CD4-positive, alpha-beta memory T cell (primary cell): ENCODE measurements at regions not wholly inside any gene's neighbourhood (a gene's known extent, or its start where the extent isn't known, plus 50 kb on each side); places are given as distances from the start of the nearest gene placed in this dataset.
A peak's percentile ranks its signal among the peaks of the same experiment; 100 is the strongest.

ENCODE experiments used
- CTCF ChIA-PET: fragments of 350-600 bp; sonication (Branson Sonifier 250); formaldehyde crosslinking; loops from one replicate; lab custom pipeline; 2021; ENCODE audit warnings: inconsistent platforms; ENCODE audit not compliant: partially characterized antibody; lab: Charles Lee
- POLR2A ChIA-PET: fragments of 350-600 bp; sonication (Branson Sonifier 250); formaldehyde crosslinking; loops from one replicate; lab custom pipeline; 2021; ENCODE audit not compliant: partially characterized antibody; lab: Charles Lee
- DNase-seq, 5 donors: peaks; one replicate each; pipeline versions ENCODE4 v3.0.0 to v3.0.0-alpha.2; 2020 to 2022; ENCODE audit warnings: mixed read lengths in 1 of 5
- H3K27ac ChIP-seq: one replicate; pipeline ENCODE4 v1.7.0; 2013; ENCODE audit warnings: low read depth, low read length
- H3K27me3 ChIP-seq: 2 replicates; pipeline ENCODE4 v1.7.0; 2013; ENCODE audit warnings: mild to moderate bottlenecking, low read length, moderate library complexity; ENCODE audit not compliant: insufficient read depth
- H3K36me3 ChIP-seq: 2 replicates; pipeline ENCODE4 v1.7.0; 2013; ENCODE audit warnings: mild to moderate bottlenecking, low read length, moderate library complexity; ENCODE audit not compliant: insufficient read depth
- H3K4me1 ChIP-seq: 2 replicates; pipeline ENCODE4 v1.7.0; 2013; ENCODE audit warnings: mild to moderate bottlenecking, low read length, moderate library complexity; ENCODE audit not compliant: insufficient read depth
- H3K4me3 ChIP-seq, 2 donors: one replicate each; pipeline ENCODE4 v1.7.0; 2013; ENCODE audit warnings: low read length in 2 of 2, mild to moderate bottlenecking in 1 of 2
- H3K9me3 ChIP-seq, 2 donors: one replicate each; pipeline ENCODE4 v1.7.0; 2013; ENCODE audit warnings: low read length in 2 of 2, control low read depth in 1 of 2; ENCODE audit not compliant: control insufficient read depth in 1 of 2
- H3K27ac Mint-ChIP-seq, 7 donors: one replicate each; pipeline ENCODE4 v1.8.0; 2020 to 2021; ENCODE audit warnings: mixed read lengths in 7 of 7, mild to moderate bottlenecking in 6 of 7, inconsistent platforms in 3 of 7, moderate library complexity in 3 of 7
- H3K27me3 Mint-ChIP-seq, 2 donors: one replicate each; pipeline ENCODE4 v1.8.0; 2020 to 2021; ENCODE audit warnings: mixed read lengths in 2 of 2
- H3K36me3 Mint-ChIP-seq, 2 donors: one replicate each; pipeline ENCODE4 v1.8.0; 2020 to 2021; ENCODE audit warnings: mixed read lengths in 2 of 2, inconsistent platforms in 1 of 2, mild to moderate bottlenecking in 1 of 2
- H3K4me1 Mint-ChIP-seq, 4 donors: one replicate each; pipeline ENCODE4 v1.8.0; 2020 to 2021; ENCODE audit warnings: mixed read lengths in 4 of 4, mild to moderate bottlenecking in 1 of 4
- H3K4me3 Mint-ChIP-seq, 8 donors: one replicate each; pipeline ENCODE4 v1.8.0; 2020 to 2021; ENCODE audit warnings: mixed read lengths in 8 of 8, mild to moderate bottlenecking in 7 of 8, moderate library complexity in 6 of 8, inconsistent platforms in 3 of 8
- H3K9me3 Mint-ChIP-seq, 8 donors: one replicate each; pipeline ENCODE4 v1.8.0; 2020 to 2021; ENCODE audit warnings: mixed read lengths in 8 of 8, mild to moderate bottlenecking in 5 of 8, inconsistent platforms in 3 of 8, moderate library complexity in 1 of 8
- intact Hi-C: fragments of 100-400 bp; cut with micrococcal nuclease; formaldehyde crosslinking; loops from one replicate; pipeline ENCODE4 v1.15.1; 2023

DNA sequence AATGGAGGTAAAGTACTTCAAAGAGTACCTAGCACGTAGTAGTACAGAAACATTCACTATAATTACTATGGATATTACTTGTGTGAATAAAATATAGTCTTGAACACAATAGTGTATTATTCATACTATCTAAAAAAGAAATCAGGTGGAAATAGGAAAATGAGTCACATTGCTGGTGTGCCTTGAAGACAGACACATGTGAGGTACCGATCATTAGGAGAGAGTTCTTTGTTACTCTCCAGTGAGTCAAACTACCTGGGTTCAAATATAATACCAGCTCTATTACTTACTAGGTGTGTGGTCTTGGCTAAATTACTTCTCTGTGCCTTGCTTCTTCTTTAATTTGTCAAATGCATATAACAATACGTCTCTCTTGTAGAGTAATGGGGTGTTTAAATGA is 50.8 kb upstream of the BEND6 start:
- Mint-ChIP-seq H3K27me3 (peaks cover 1 to 5% of the 10 kb centered on the region in 2 donors), H3K4me3 (no peak overlapping the region), H3K27ac (no peak overlapping the region), H3K4me1 (peaks cover 0 to 3% (median 0%) of the 10 kb centered on the region in 4 donors), H3K9me3 (no peaks in the 10 kb centered on the region), H3K36me3 (no peaks in the 10 kb centered on the region)
- Histone ChIP-seq H3K9me3 (no peaks in the 10 kb centered on the region), H3K4me1 (no peaks in the 10 kb centered on the region), H3K36me3 (no peaks in the 10 kb centered on the region), H3K27ac (no peak overlapping the region), H3K27me3 (no peaks in the 10 kb centered on the region), H3K4me3 (no peak overlapping the region)
- intact Hi-C loops, result loop anchor here (1.0 kb wide), 2 partner anchors 117 to 412 kb away; no protein-coding TSS in a partner anchor
- POLR2A ChIA-PET, result interaction anchor here (1.0 kb wide), 1 partner anchor 412 kb away, joined by 4 read pairs; no protein-coding TSS in a partner anchor
- CTCF ChIA-PET, result interaction anchor here (0.7 to 10.5 kb wide), 14 partner anchors 9 to 1079 kb away, joined by 3 to 333 read pairs (median 5); partner anchors contain the start of gene PRIM2
- no peak for DNase-seq

DNA sequence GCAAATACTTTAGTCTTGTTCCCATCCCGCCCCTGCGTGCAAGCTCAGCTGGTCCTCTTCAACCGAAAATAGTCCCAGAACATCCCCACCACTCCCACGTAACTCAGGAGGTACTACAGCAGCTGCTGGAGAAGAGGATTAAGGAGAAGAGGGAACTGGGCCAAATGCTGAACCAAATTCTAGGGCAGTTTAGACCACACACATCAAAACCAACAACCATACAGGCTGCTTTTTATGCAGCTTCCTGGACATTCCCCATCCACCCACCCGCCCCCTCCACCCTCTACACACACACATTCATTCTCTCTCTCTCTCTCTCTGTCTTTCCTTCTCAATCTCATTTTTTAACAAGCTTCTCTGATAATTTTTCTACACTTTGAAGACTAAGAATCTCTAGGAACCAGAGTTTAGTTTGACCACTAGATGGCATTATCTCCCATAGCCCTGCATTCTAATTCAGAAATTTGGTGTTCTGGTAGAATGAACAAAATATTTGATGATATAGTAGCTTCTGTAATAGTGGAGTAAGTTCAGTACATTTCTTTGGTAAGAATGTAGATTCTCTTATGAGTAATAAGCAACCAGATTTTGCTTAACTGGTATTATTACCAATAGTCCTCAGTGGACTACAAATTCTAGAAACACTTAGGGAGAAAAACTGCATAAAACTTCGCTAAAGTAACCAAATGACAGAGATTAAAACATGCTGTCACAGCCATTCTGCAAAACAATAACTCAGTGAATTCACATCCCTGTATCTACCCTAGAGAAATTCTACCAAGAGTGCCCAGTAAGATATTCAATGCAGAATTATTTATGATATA is 52.1 kb upstream of the BEND6 start:
- Mint-ChIP-seq H3K4me3 (peak overlapping the region in 1 of 8 donors; percentile 18), H3K36me3 (no peaks in the 10 kb centered on the region), H3K4me1 (peaks cover 0 to 3% (median 0%) of the 10 kb centered on the region in 4 donors), H3K27ac (peak overlapping the region in 1 of 7 donors; percentile 63), H3K27me3 (peaks cover 1 to 5% of the 10 kb centered on the region in 2 donors), H3K9me3 (no peaks in the 10 kb centered on the region)
- Histone ChIP-seq H3K36me3 (no peaks in the 10 kb centered on the region), H3K4me1 (no peaks in the 10 kb centered on the region), H3K4me3 (no peak overlapping the region), H3K27ac (no peak overlapping the region), H3K9me3 (no peaks in the 10 kb centered on the region), H3K27me3 (no peaks in the 10 kb centered on the region)
- intact Hi-C loops, result loop anchor here (2.0 kb wide), 1 partner anchor 422 kb away; no protein-coding TSS in a partner anchor
- DNase-seq, result peak in 4 of 5 donors; percentile 14 to 33 (median 20)
- CTCF ChIA-PET, result interaction anchor here (0.6 to 10.5 kb wide), 22 partner anchors 9 to 417 kb away, joined by 3 to 333 read pairs (median 4); partner anchors contain the start of genes PRIM2 and RAB23
- POLR2A ChIA-PET, result interaction anchor here (1.6 kb wide), 1 partner anchor 414 kb away, joined by 6 read pairs; the partner anchor contains the start of gene PRIM2

- intact Hi-C loops, result no loop called here
- H3K9me3 ChIP-seq, result no peaks in the 10 kb centered on the region
- no peaks in the 10 kb centered on the region for H3K36me3 Mint-ChIP-seq
- CTCF ChIA-PET, result interaction anchor here (1.1 to 10.5 kb wide), 6 partner anchors 10 to 428 kb away, joined by 3 to 333 read pairs (median 6); partner anchors contain the start of gene PRIM2
- peaks cover 0 to 4% of the 10 kb centered on the region in 2 donors for H3K27me3 Mint-ChIP-seq
- H3K4me1 Mint-ChIP-seq, result peaks cover 0 to 3% (median 0%) of the 10 kb centered on the region in 4 donors
- no peak overlapping the region for H3K27ac ChIP-seq
- DNase-seq, result no peak
- H3K27me3 ChIP-seq, result no peaks in the 10 kb centered on the region
- H3K36me3 ChIP-seq, result no peaks in the 10 kb centered on the region
- H3K4me3 ChIP-seq, result no peak overlapping the region
- POLR2A ChIA-PET, result no interaction called here
- no peak overlapping the region for H3K4me3 Mint-ChIP-seq
- no peaks in the 10 kb centered on the region for H3K9me3 Mint-ChIP-seq
- H3K27ac Mint-ChIP-seq, result no peak overlapping the region
- no peaks in the 10 kb centered on the region for H3K4me1 ChIP-seq
Measured at GRCh38 chr6:56900784-56901183, 54.1 kb upstream of the BEND6 start.

DNA sequence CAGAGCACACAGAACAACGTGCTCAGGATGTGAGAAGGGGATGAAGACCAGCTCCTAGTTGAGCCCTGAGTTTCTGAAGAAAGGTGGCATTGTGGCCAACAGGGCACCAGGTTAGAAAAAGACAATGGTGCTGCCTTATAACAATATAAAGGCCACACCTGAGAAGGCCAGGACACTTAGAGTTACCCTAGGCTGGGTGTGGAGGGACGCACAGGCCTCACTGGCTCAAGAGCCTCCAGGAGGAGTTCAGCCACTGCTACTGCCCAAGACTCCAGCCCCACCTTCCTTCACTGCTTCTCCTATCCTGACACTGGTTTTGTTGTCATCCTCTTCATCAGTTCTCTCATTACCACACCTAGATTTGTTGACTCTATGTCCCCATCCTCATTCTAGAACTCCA is 55.2 kb upstream of the BEND6 start:
- peak overlapping the region in 1 of 8 donors; percentile 38 for H3K4me3 Mint-ChIP-seq
- H3K4me1 ChIP-seq, result no peaks in the 10 kb centered on the region
- H3K36me3 Mint-ChIP-seq, result no peaks in the 10 kb centered on the region
- intact Hi-C loops, result no loop called here
- no peaks in the 10 kb centered on the region for H3K27me3 ChIP-seq
- H3K27ac ChIP-seq, result no peak overlapping the region
- H3K9me3 ChIP-seq, result no peaks in the 10 kb centered on the region
- H3K4me1 Mint-ChIP-seq, result peaks cover 0 to 1% (median 0%) of the 10 kb centered on the region in 4 donors
- no peak for DNase-seq
- H3K36me3 ChIP-seq, result no peaks in the 10 kb centered on the region
- no peak overlapping the region for H3K4me3 ChIP-seq
- peaks cover 0 to 4% of the 10 kb centered on the region in 2 donors for H3K27me3 Mint-ChIP-seq
- H3K27ac Mint-ChIP-seq, result no peak overlapping the region
- ChIA-PET CTCF (interaction anchor here (1.6 to 10.5 kb wide), 2 partner anchors 122 to 420 kb away, joined by 3 to 333 read pairs; partner anchors contain the start of gene PRIM2), POLR2A (no interaction called here)
- H3K9me3 Mint-ChIP-seq, result no peaks in the 10 kb centered on the region

DNA sequence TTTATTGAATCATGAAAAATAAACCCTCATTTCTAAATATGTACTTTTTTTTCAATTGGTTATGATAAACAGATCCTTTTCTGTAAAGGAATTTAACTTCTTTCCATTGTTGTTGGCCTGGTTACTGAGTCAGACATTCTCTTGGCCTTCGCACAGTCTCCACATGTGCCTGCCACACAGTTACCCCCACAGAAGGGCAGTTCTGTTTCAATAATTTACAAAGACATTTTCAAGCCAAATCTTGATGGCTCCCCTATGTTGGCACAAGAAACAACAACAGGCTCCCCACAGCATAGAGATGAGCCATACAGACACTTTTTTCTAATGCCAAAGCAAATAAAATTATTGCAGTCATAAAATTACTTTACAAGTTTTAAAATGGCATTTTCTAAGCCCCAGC is 55.6 kb upstream of the BEND6 start:
- Mint-ChIP-seq H3K4me1 (peaks cover 0 to 1% (median 0%) of the 10 kb centered on the region in 4 donors), H3K36me3 (no peaks in the 10 kb centered on the region), H3K4me3 (no peak overlapping the region), H3K9me3 (no peaks in the 10 kb centered on the region), H3K27ac (no peak overlapping the region), H3K27me3 (peaks cover 0 to 4% of the 10 kb centered on the region in 2 donors)
- no peaks in the 10 kb centered on the region for H3K27me3 ChIP-seq
- intact Hi-C loops, result no loop called here
- no peaks in the 10 kb centered on the region for H3K4me1 ChIP-seq
- H3K9me3 ChIP-seq, result no peaks in the 10 kb centered on the region
- no peak overlapping the region for H3K27ac ChIP-seq
- POLR2A ChIA-PET, result no interaction called here
- no peaks in the 10 kb centered on the region for H3K36me3 ChIP-seq
- DNase-seq, result no peak
- CTCF ChIA-PET, result interaction anchor here (1.6 to 10.5 kb wide), 2 partner anchors 122 to 421 kb away, joined by 3 to 333 read pairs; partner anchors contain the start of gene PRIM2
- no peak overlapping the region for H3K4me3 ChIP-seq

DNA sequence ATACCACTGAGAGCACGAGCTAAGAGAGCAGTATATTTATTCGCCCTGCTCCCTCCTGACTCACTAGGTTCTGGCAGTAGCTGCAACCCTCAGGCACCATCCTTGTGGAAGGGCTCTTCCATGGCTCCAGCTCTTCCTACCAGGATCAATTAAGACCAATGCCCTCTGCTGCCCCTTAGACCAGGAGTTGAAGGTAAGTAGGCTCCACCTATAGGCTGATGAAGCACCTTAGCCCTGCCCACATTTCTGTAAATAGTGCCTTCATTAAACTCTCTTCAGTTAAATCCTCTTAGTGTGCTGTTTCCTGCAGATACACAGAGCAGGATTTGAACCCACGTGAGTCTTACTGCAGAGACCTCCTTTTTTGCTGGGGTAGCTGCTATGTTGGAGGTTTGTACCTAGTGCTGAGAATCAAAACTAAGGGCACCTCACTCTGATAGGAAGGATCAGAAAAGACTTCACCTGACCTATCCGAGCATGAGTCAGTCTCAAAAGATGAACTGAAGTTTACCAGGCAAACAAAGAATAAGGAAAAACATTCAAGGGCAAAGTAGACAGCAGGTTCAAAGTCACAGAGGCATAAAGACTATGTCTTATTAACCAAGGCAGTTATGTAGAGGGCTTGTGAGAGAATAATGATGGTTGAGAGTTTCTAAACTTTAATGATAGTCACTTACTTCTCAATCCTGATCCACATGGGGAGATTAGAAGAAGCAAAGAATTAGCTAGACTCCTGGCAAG is 56.9 kb upstream of the BEND6 start:
- POLR2A ChIA-PET, result no interaction called here
- Histone ChIP-seq H3K36me3 (no peaks in the 10 kb centered on the region), H3K27me3 (no peaks in the 10 kb centered on the region), H3K4me1 (no peaks in the 10 kb centered on the region), H3K4me3 (no peak overlapping the region), H3K9me3 (no peaks in the 10 kb centered on the region), H3K27ac (no peak overlapping the region)
- no peak overlapping the region for H3K4me3 Mint-ChIP-seq
- no peaks in the 10 kb centered on the region for H3K9me3 Mint-ChIP-seq
- CTCF ChIA-PET, result interaction anchor here (0.9 to 1.2 kb wide), 2 partner anchors 418 to 419 kb away, joined by 3 read pairs; partner anchors contain the start of gene PRIM2
- H3K4me1 Mint-ChIP-seq, result peaks cover 0 to 1% (median 0%) of the 10 kb centered on the region in 4 donors
- peaks cover 0 to 4% of the 10 kb centered on the region in 2 donors for H3K27me3 Mint-ChIP-seq
- H3K27ac Mint-ChIP-seq, result no peak overlapping the region
- no peaks in the 10 kb centered on the region for H3K36me3 Mint-ChIP-seq
- intact Hi-C loops, result no loop called here
- DNase-seq, result no peak
